ENCODE measurements at regions not wholly inside any gene's neighbourhood (a gene's known extent, or its start where the extent isn't known, plus 50 kb on each side); places are given as distances from the start of the nearest gene placed in this dataset.
A peak's percentile ranks its signal among the peaks of the same experiment; 100 is the strongest.

DNA sequence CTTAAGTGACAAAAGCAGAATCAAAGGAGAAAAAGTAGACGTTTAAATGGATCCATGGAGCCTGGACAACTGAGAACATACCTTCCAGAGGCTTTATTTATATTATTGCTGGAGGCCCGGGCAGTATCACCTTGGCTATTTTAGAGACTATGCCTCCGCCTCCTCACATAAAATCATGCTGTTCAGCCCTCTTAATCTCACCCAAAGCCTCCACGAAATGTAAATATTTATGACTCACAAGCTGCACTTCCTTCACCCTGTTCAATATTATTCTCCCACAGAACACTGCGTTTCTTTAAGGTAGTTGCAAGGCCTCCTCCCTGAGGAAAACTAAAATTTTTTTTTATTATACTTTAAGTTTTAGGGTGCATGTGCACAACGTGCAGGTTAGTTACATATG lies 478.6 kb upstream of the ACVR2A start:
- Histone ChIP-seq H4K5ac (ENCODE audit: insufficient read length, low read depth, low read length) (no peak overlapping the region), H4K20me1 (ENCODE audit: control insufficient read depth, insufficient read depth, insufficient read length) (no peaks in the 10 kb centered on the region), H3K9me3 (ENCODE audit: control insufficient read depth, low read depth, low read length) (no peaks in the 10 kb centered on the region), H3K4me2 (ENCODE audit: insufficient read depth, insufficient read length, low read length) (no peak overlapping the region), H2BK5ac (ENCODE audit: insufficient read length, low read length) (no peak overlapping the region), H3T11ph (ENCODE audit: low read length) (no peak overlapping the region), H2BK120ac (ENCODE audit: low read depth, low read length, poor library complexity, severe bottlenecking) (no peak overlapping the region), H2AK5ac (ENCODE audit: insufficient read length, low read length) (no peak overlapping the region), H2AFZ (ENCODE audit: low read length) (no peak overlapping the region), H3K18ac (ENCODE audit: insufficient read length, low read depth, low read length) (no peak overlapping the region), H4K91ac (ENCODE audit: insufficient read length, low read depth, low read length) (no peak overlapping the region), H3K56ac (ENCODE audit: insufficient read length, low read depth, low read length) (no peak overlapping the region), H2BK15ac (ENCODE audit: low read depth, low read length) (no peak overlapping the region), H4K8ac (replicated peaks; ENCODE audit: insufficient read length, low read depth, low read length) (no peak overlapping the region), H2BK20ac (ENCODE audit: low read depth, low read length, poor library complexity, severe bottlenecking) (no peak overlapping the region), H3K23me2 (ENCODE audit: insufficient read length, low read depth, low read length, poor library complexity, severe bottlenecking) (no peaks in the 10 kb centered on the region), H3K79me1 (ENCODE audit: insufficient read depth, low read depth, low read length, poor library complexity, severe bottlenecking) (no peaks in the 10 kb centered on the region), H3K23ac (ENCODE audit: insufficient read length, low read depth, low read length) (no peak overlapping the region), H3K4me1 (ENCODE audit: insufficient read depth, low read length) (no peaks in the 10 kb centered on the region), H3K4ac (ENCODE audit: low read depth, low read length) (no peak overlapping the region), H3K79me2 (ENCODE audit: insufficient read depth, low read length) (no peaks in the 10 kb centered on the region), H3K27me3 (ENCODE audit: insufficient read depth, low read length) (no peaks in the 10 kb centered on the region), H2BK12ac (ENCODE audit: insufficient read length, low read depth, low read length) (no peak overlapping the region), H3K9ac (ENCODE audit: extremely low read depth, insufficient read length, low read length) (no peak overlapping the region), H3K14ac (ENCODE audit: insufficient read depth, low read length) (no peak overlapping the region), H3K27ac (ENCODE audit: insufficient read length, low read depth, low read length) (no peak overlapping the region)
- no CpG with 5 or more reads among the region's 6 CpGs for WGBS (ENCODE audit: extremely low coverage, insufficient read length, low lambda C conversion rate)
- Mint-ChIP-seq H3K27ac (0 out of 7 replicates have a peak overlapping the region, but pooled peaks of 1 of the 3 experiments have one; percentile 4), H3K27me3 (ENCODE audit: low read depth) (no peaks in the 10 kb centered on the region), H3K36me3 (ENCODE audit: insufficient read depth in 1 of 3, low read depth in 3 of 3) (peaks cover 0 to 4% (median 0%) of the 10 kb centered on the region in 3 experiments; a peak in 1 of 7 replicates), H3K4me3 (no peak overlapping the region), H3K4me1 (peaks cover 22 to 23% of the 10 kb centered on the region in 2 experiments), H3K9me3 (peaks cover 2 to 3% of the 10 kb centered on the region in 2 experiments; a peak in 2 of 5 replicates)
- no peak for TF ChIP-seq CTCF (conservative IDR thresholded peaks at IDR 0.05)
- DNase-seq, result no peak
